ENCODE measurements at regions not wholly inside any gene's neighbourhood (a gene's known extent, or its start where the extent isn't known, plus 50 kb on each side); places are given as distances from the start of the nearest gene placed in this dataset.
A peak's percentile ranks its signal among the peaks of the same experiment; 100 is the strongest.

DNA sequence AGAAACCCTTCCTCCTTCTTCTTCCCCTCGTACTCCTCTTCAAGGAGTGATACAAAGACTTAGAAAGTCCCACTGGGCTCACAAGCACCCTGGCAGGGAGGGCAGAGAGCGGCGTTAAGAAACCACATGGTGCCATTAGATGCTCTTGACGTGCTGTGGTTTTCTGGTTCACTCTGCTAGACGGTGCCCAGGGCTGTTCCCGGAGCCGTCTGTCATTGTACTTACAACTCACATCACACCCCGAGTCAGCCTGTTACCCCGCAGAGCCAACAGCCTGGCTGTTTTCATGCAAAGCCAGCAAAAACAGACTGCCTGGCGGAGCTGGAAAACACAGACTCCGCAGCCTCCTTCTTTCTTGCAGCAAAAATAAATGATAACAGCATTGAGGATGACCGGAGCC is 232.6 kb upstream of the TBX3 start:
- intact Hi-C loops (cut with DNase I; ENCODE audit: low total_unique reads), result no loop called here
- 88% methylated on average over 12 of the region's 12 CpGs; no CpG with 5 or more reads in 1 of the 2 donors for WGBS, 2 donors (ENCODE audit: low coverage in 1 of 2)

DNA sequence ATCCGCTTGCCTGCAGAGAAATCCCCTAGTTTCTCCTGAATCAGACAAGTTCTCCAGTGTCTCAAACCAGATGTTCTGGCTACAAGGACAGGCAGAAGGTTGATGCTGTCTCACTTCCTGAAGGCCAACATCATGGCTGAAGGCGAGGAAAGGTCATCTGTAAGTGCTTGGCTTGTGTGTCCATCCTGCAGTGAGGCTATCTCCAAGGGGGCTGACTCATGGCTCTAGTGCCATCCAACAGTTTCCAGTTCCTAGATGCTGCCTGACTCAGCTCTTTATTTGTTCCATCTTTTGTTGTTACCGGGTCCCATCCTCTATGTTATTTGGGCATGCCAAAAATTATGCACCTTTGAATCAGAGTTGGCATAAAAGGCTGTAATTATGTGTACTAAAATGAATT is 232.1 kb upstream of the TBX3 start:
- no peak overlapping the region for H3K27ac ChIP-seq

More for the DNA sequence above, 232.6 kb upstream of the TBX3 start:
- H3K4me1 ChIP-seq, result peaks cover 0 to 19% (median 5%) of the 10 kb centered on the region in 4 donors
- H3K27ac ChIP-seq, result no peak overlapping the region
- TF ChIP-seq CTCF (IDR thresholded peaks at IDR 0.05) (no peak), POLR2AphosphoS5 (IDR thresholded peaks at IDR 0.05) (no peak), POLR2A (IDR thresholded peaks at IDR 0.05) (no peak), EP300 (IDR thresholded peaks at IDR 0.05; ENCODE audit: low read depth) (no peak)
- H3K36me3 ChIP-seq, result no peaks in the 10 kb centered on the region
- no peak overlapping the region for H3K4me3 ChIP-seq
- H3K9me3 ChIP-seq, result no peaks in the 10 kb centered on the region
- DNase-seq, result no peak
- H3K27me3 ChIP-seq, result no peaks in the 10 kb centered on the region
- in situ Hi-C loops (cut with MboI; ENCODE audit: low pct_ligation_motif_present in 1 of 4, low pct_unique_long_range_greater_than_20kb in 1 of 4, low sequenced_read_pairs in 3 of 4), result no loop called here

DNA sequence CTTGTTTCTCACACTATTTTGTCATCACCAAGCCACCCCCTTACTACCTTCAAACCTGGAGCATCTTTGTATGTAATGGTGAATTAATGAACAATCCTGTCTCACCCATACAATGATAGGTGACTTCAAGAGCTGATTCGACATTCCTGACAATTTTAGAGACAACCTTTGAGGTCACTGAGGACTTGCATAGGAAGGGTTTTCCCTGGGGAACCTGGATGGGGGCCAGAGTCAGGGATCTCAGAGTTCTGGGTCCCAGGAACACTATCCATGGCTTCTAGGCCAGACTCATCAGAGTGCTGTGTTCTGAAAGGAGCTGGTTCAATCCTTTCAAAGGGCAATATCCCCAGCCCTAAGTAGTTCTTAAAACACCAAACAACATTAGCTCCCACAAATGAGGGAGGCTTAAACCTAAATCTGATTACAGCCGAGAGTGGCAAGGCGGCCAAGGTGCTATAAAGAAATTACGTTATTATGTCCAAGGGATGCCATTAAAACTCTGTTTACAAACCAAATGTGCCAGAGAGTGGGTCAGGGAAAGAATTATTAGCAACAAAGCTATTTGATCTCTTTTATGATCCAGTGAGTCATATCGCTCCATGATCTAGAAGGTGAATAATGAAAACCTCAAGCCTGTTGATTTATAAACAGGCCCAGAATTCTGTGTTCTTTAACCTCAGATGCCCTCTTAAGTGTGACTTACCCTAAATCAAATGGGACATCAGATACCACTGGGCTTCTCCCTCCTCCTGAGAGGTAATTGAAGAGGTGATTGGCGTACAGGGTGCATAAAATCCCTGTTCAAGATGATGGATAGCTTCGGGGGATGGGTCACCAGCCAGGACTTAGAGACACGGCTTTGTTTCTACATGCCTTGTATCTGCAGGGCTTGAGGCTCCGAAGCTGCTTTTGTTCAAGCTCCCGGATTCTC is 230.2 kb upstream of the TBX3 start:
- DNase-seq, result no peak
- Histone ChIP-seq H3K27ac (no peak overlapping the region), H3K27me3 (no peaks in the 10 kb centered on the region), H3K36me3 (no peaks in the 10 kb centered on the region), H3K9me3 (no peaks in the 10 kb centered on the region), H3K4me1 (peaks cover 0 to 17% (median 5%) of the 10 kb centered on the region in 4 donors), H3K4me3 (no peak overlapping the region)
- intact Hi-C loops (cut with DNase I; ENCODE audit: low total_unique reads) (no loop called here), in situ Hi-C loops (cut with MboI; ENCODE audit: low pct_ligation_motif_present in 1 of 4, low pct_unique_long_range_greater_than_20kb in 1 of 4, low sequenced_read_pairs in 3 of 4) (no loop called here)
- TF ChIP-seq POLR2AphosphoS5 (IDR thresholded peaks at IDR 0.05) (peak in 1 of 3 donors; percentile 28), POLR2A (IDR thresholded peaks at IDR 0.05) (no peak), CTCF (IDR thresholded peaks at IDR 0.05) (no peak), EP300 (IDR thresholded peaks at IDR 0.05; ENCODE audit: low read depth) (no peak)
- WGBS, 2 donors (ENCODE audit: low coverage in 1 of 2), result 43 to 45% methylated on average over 5 to 10 of the region's 10 CpGs

More for the DNA sequence above, 232.1 kb upstream of the TBX3 start:
- H3K27me3 ChIP-seq, result no peaks in the 10 kb centered on the region
- intact Hi-C loops (cut with DNase I; ENCODE audit: low total_unique reads) (no loop called here), in situ Hi-C loops (cut with MboI; ENCODE audit: low pct_ligation_motif_present in 1 of 4, low pct_unique_long_range_greater_than_20kb in 1 of 4, low sequenced_read_pairs in 3 of 4) (no loop called here)
- H3K36me3 ChIP-seq, result no peaks in the 10 kb centered on the region
- DNase-seq, result no peak
- 80 to 86% methylated on average over 1 to 3 of the region's 3 CpGs for WGBS, 2 donors (ENCODE audit: low coverage in 1 of 2)
- H3K4me1 ChIP-seq, result peaks cover 0 to 19% (median 5%) of the 10 kb centered on the region in 4 donors
- TF ChIP-seq POLR2A (IDR thresholded peaks at IDR 0.05) (no peak), POLR2AphosphoS5 (IDR thresholded peaks at IDR 0.05) (no peak), EP300 (IDR thresholded peaks at IDR 0.05; ENCODE audit: low read depth) (no peak), CTCF (IDR thresholded peaks at IDR 0.05) (no peak)
- H3K4me3 ChIP-seq, result no peak overlapping the region
- H3K9me3 ChIP-seq, result no peaks in the 10 kb centered on the region

- DNase-seq, result no peak
- no peaks in the 10 kb centered on the region for H3K36me3 ChIP-seq
- H3K27me3 ChIP-seq, result no peaks in the 10 kb centered on the region
- no peaks in the 10 kb centered on the region for H3K9me3 ChIP-seq
- no peak overlapping the region for H3K27ac ChIP-seq
- intact Hi-C loops (cut with DNase I; ENCODE audit: low total_unique reads), result no loop called here
- in situ Hi-C loops (cut with MboI; ENCODE audit: low pct_ligation_motif_present in 1 of 4, low pct_unique_long_range_greater_than_20kb in 1 of 4, low sequenced_read_pairs in 3 of 4), result no loop called here
- 63 to 88% methylated on average over 1 of the region's 1 CpG for WGBS, 2 donors (ENCODE audit: low coverage in 1 of 2)
- peaks cover 0 to 11% (median 5%) of the 10 kb centered on the region in 4 donors for H3K4me1 ChIP-seq
- no peak overlapping the region for H3K4me3 ChIP-seq
- TF ChIP-seq POLR2AphosphoS5 (IDR thresholded peaks at IDR 0.05) (no peak), EP300 (IDR thresholded peaks at IDR 0.05; ENCODE audit: low read depth) (no peak)
Observed at GRCh38 chr12:114912811-114913210, 228.8 kb upstream of the TBX3 start.
